Gastroesophageal sphincter (tissue), 4 donors: ENCODE measurements at regions not wholly inside any gene's neighbourhood (a gene's known extent, or its start where the extent isn't known, plus 50 kb on each side); places are given as distances from the start of the nearest gene placed in this dataset.

Experiments used
- ATAC-seq: fragments of 150-250 bp; one replicate; pipeline ENCODE4 v1.9.1; 2016; ENCODE audit warnings: mild to moderate bottlenecking, moderate library complexity
- H3K27ac ChIP-seq, 4 donors: fragments of 200-600 bp; sonication (generic) in 3 of 4; 1 replicate in 3 of 4; 2 replicates in 1 of 4; pipeline ENCODE4 v1.5.1; 2016 to 2019
- H3K27me3 ChIP-seq: fragments of 200-600 bp; sonication (generic); one replicate; pipeline ENCODE4 v1.5.1; 2019
- H3K36me3 ChIP-seq, 2 donors: fragments of 200-600 bp; sonication (generic); one replicate each; pipeline ENCODE4 v1.5.1; 2019; ENCODE audit warnings: control low read depth in 1 of 2
- H3K4me1 ChIP-seq, 3 donors: fragments of 200-600 bp; sonication (generic); 1 replicate in 2 of 3; 2 replicates in 1 of 3; pipeline ENCODE4 v1.5.1; 2016 to 2019; ENCODE audit warnings: control low read depth in 2 of 3
- H3K4me3 ChIP-seq, 2 donors: fragments of 200-600 bp; sonication (generic); one replicate each; pipeline ENCODE4 v1.5.1; 2019; ENCODE audit warnings: mild to moderate bottlenecking in 1 of 2, moderate library complexity in 1 of 2
- H3K9me3 ChIP-seq, 3 donors: fragments of 200-600 bp; sonication (generic); one replicate each; pipeline ENCODE4 v1.5.1; 2017 to 2019; ENCODE audit warnings: control low read depth in 2 of 3
- CTCF ChIP-seq, 4 experiments: fragments of 200-600 bp in 2 of 4; fragments of 450-650 bp in 2 of 4; sonication (generic) in 1 of 4; IDR thresholded peaks; one replicate each; pipeline ENCODE4 v1.5.1; 2017 to 2019; ENCODE audit warnings: antibody characterized with exemption in 4 of 4, mild to moderate bottlenecking in 2 of 4, moderate library complexity in 2 of 4
- EP300 ChIP-seq: sonication (generic); formaldehyde crosslinking; IDR thresholded peaks from one replicate; pipeline ENCODE4 v1.6.1; 2017; ENCODE audit warnings: antibody characterized with exemption, mild to moderate bottlenecking
- POLR2A ChIP-seq, 2 donors: fragments of 450-650 bp; IDR thresholded peaks; one replicate each; pipeline ENCODE4 v1.6.1; 2017; ENCODE audit warnings: antibody characterized with exemption in 2 of 2, mild to moderate bottlenecking in 2 of 2, moderate library complexity in 1 of 2
- POLR2AphosphoS5 ChIP-seq: sonication (generic); formaldehyde crosslinking; IDR thresholded peaks from one replicate; pipeline ENCODE4 v1.6.1; 2017; ENCODE audit warnings: antibody characterized with exemption
- WGBS, 2 donors: methylation state at CpG; one replicate each; pipeline ENCODE4 v1.1.5; 2018; ENCODE audit warnings: low coverage in 1 of 2; 5-methylcytosine and 5-hydroxymethylcytosine counted together

DNA sequence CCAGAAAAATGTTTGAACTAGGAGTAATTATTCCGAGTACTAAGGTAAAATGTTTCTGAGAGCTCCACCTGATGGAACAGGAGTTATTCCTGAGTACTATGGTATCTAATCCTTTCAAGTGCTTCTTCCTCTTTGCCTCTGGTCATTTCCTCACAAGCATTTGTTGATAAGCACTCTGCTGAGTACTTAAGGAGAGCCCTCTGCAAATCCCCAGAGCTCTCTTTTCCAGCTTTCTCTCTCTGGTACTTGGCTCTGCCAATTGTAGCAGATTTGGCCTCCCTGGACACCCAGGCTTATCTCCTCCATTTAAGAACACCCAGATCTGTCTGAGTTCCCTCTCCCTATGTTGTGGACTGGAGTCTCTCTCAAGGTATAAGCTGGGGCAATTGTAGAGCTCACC lies 457.0 kb downstream of the MN1 start:
- peaks cover 6% of the 10 kb centered on the region for H3K27me3 ChIP-seq

DNA sequence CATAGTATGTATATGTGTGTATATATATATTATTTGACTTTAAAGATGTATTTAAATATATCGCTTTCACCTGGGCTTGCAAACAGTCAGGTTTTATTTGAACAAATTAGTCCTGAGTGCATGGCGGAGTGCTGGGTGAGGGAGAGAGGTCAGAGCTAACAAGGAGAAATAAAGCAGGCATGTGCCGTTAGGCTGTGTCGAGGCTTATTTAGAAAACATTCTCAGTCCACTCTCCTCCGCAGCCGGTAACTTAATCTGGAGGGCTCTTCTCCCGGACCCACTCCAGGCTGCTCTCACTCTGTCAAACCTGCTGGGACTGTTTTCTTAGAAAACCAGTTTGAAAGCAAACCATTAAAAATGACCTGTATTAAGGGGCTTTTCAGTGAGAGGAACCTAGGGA lies 455.9 kb downstream of the MN1 start:
- no peak for ATAC-seq
- no peaks in the 10 kb centered on the region for H3K4me1 ChIP-seq
- H3K27me3 ChIP-seq: peaks cover 6% of the 10 kb centered on the region
- H3K4me3 ChIP-seq: no peak overlapping the region
- H3K27ac ChIP-seq: no peak overlapping the region
- peaks cover 0 to 45% (median 0%) of the 10 kb centered on the region in 3 donors for H3K9me3 ChIP-seq
- TF ChIP-seq CTCF (IDR thresholded peaks at IDR 0.05) (no peak), POLR2A (IDR thresholded peaks at IDR 0.05) (no peak), EP300 (no peak), POLR2AphosphoS5 (no peak)
- no peaks in the 10 kb centered on the region for H3K36me3 ChIP-seq
- 66 to 85% methylated on average over 6 to 7 of the region's 7 CpGs for WGBS, 2 donors

More for the DNA sequence above, 457.0 kb downstream of the MN1 start:
- no peak overlapping the region for H3K4me3 ChIP-seq
- H3K4me1 ChIP-seq: no peaks in the 10 kb centered on the region
- no peaks in the 10 kb centered on the region for H3K36me3 ChIP-seq
- TF ChIP-seq CTCF (IDR thresholded peaks at IDR 0.05): no peak
- no peak for TF ChIP-seq EP300
- TF ChIP-seq POLR2AphosphoS5: no peak
- TF ChIP-seq POLR2A (IDR thresholded peaks at IDR 0.05): no peak
- peaks cover 0 to 45% (median 0%) of the 10 kb centered on the region in 3 donors for H3K9me3 ChIP-seq
- no peak for ATAC-seq
- WGBS, 2 donors: 100% methylated on average over 1 of the region's 1 CpG; no CpG with 5 or more reads in 1 of the 2 donors
- no peak overlapping the region for H3K27ac ChIP-seq

DNA sequence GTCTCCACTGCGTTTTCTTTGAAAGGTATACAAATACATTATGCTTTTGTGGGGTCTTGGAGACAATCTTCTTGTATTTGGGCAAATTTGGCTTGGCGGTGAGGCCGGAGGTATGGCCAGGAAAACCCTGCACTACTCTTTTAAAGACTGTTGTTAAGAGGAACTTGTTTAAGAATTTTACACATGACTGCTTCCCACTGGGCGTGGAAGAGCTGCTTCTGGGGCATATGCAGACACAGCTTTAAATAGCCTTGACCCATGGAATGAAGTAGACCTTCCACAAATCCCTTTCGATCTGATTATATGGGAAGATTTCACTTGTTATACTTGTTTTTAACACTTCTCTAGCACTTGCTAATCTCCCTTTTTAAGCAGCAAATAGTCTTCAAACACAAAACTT lies 453.6 kb downstream of the MN1 start:
- ATAC-seq: no peak
- TF ChIP-seq CTCF (IDR thresholded peaks at IDR 0.05) (no peak), POLR2A (IDR thresholded peaks at IDR 0.05) (no peak), POLR2AphosphoS5 (no peak), EP300 (no peak)
- H3K27me3 ChIP-seq: peaks cover 12% of the 10 kb centered on the region

DNA sequence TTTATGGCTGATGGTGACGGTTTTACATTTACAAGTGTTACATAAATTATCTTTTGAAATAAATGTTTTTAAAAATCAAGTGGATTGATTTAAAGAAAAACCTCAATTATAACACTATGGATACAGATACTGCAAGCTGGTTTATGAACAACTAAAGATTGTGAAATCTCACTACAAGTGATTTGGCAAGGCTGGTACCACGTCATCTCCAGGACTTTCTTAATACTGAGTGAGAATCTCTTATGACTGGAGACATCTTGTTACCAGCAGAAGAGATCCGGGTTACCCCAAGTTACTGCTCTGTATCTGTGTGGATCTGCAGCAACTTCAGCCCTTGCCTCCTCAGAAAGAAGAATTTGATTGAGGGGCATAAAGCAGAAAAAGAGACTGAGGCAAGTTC lies 452.9 kb downstream of the MN1 start:
- Histone ChIP-seq H3K27me3 (peaks cover 14% of the 10 kb centered on the region), H3K27ac (no peak overlapping the region), H3K4me1 (no peaks in the 10 kb centered on the region), H3K4me3 (no peak overlapping the region), H3K9me3 (peaks cover 0 to 19% (median 0%) of the 10 kb centered on the region in 3 donors), H3K36me3 (no peaks in the 10 kb centered on the region)
- TF ChIP-seq CTCF (IDR thresholded peaks at IDR 0.05) (no peak), EP300 (no peak), POLR2A (IDR thresholded peaks at IDR 0.05) (no peak), POLR2AphosphoS5 (no peak)
- WGBS, 2 donors: 79% methylated on average over 3 of the region's 3 CpGs
- ATAC-seq: no peak

More for the DNA sequence above, 453.6 kb downstream of the MN1 start:
- no peak overlapping the region for H3K4me3 ChIP-seq
- H3K36me3 ChIP-seq: no peaks in the 10 kb centered on the region
- H3K27ac ChIP-seq: no peak overlapping the region
- peaks cover 0 to 24% (median 0%) of the 10 kb centered on the region in 3 donors for H3K9me3 ChIP-seq
- WGBS, 2 donors: 67 to 70% methylated on average over 3 to 5 of the region's 5 CpGs
- H3K4me1 ChIP-seq: no peaks in the 10 kb centered on the region

- H3K4me3 ChIP-seq: no peak overlapping the region
These were observed 452.1 kb downstream of the MN1 start for GRCh38 chr22:27349456-27349855.

More at GRCh38 chr22:27349456-27349855, 452.1 kb downstream of the MN1 start:
- peaks cover 0 to 11% (median 0%) of the 10 kb centered on the region in 3 donors for H3K9me3 ChIP-seq
- peaks cover 14% of the 10 kb centered on the region for H3K27me3 ChIP-seq
- no peak for TF ChIP-seq CTCF (IDR thresholded peaks at IDR 0.05)
- no peak for TF ChIP-seq POLR2A (IDR thresholded peaks at IDR 0.05)
- TF ChIP-seq POLR2AphosphoS5: no peak
- no peak for TF ChIP-seq EP300
- H3K36me3 ChIP-seq: no peaks in the 10 kb centered on the region
- H3K27ac ChIP-seq: no peak overlapping the region
- no peak for ATAC-seq
- H3K4me1 ChIP-seq: no peaks in the 10 kb centered on the region
